Gastrocnemius medialis (tissue), 4 donors: ENCODE measurements at regions not wholly inside any gene's neighbourhood (a gene's known extent, or its start where the extent isn't known, plus 50 kb on each side); places are given as distances from the start of the nearest gene placed in this dataset.

Source experiments
- ATAC-seq, 2 donors: fragments of 150-250 bp; one replicate each; pipeline ENCODE4 v1.9.1; 2016
- DNase-seq, 2 donors: peaks; one replicate each; pipeline ENCODE4 v3.0.0-alpha.2; 2019
- H3K27ac ChIP-seq, 4 donors: fragments of 200-600 bp; sonication (generic); 1 replicate in 1 of 4; 2 replicates in 3 of 4; pipeline ENCODE4 v1.5.1; 2016 to 2018; ENCODE audit warnings: mild to moderate bottlenecking in 2 of 4, moderate library complexity in 1 of 4
- H3K27me3 ChIP-seq, 3 donors: fragments of 200-600 bp; sonication (generic) in 2 of 3; 1 replicate in 1 of 3; 2 replicates in 2 of 3; pipeline versions ENCODE4 v1.5.1 to v1.6.0; 2016 to 2019; ENCODE audit warnings: mild to moderate bottlenecking in 1 of 3, moderate library complexity in 1 of 3
- H3K36me3 ChIP-seq, 2 donors: fragments of 200-600 bp; sonication (generic) in 1 of 2; one replicate each; pipeline ENCODE4 v1.5.1; 2017 to 2018
- H3K4me1 ChIP-seq, 2 donors: fragments of 200-600 bp; sonication (generic) in 1 of 2; one replicate each; pipeline ENCODE4 v1.5.1; 2016 to 2017; ENCODE audit warnings: mild to moderate bottlenecking in 2 of 2
- H3K4me3 ChIP-seq, 4 donors: fragments of 200-600 bp; sonication (generic) in 3 of 4; 1 replicate in 1 of 4; 2 replicates in 3 of 4; pipeline ENCODE4 v1.5.1; 2016 to 2019; ENCODE audit warnings: mild to moderate bottlenecking in 2 of 4
- H3K9me3 ChIP-seq, 3 donors: fragments of 200-600 bp; sonication (generic) in 2 of 3; 1 replicate in 1 of 3; 2 replicates in 2 of 3; pipeline ENCODE4 v1.5.1; 2016 to 2019
- CTCF ChIP-seq, 5 experiments: fragments of 450-650 bp in 3 of 5; fragments of 200-600 bp in 2 of 5; sonication (generic) in 2 of 5; IDR thresholded peaks in 4 of 5; conservative IDR thresholded peaks in 1 of 5; 1 replicate in 4 of 5; 2 replicates in 1 of 5; pipeline ENCODE4 v1.5.1; 2016 to 2019; ENCODE audit warnings: antibody characterized with exemption in 5 of 5, mild to moderate bottlenecking in 3 of 5, moderate library complexity in 3 of 5
- POLR2A ChIP-seq, 2 donors: fragments of 450-650 bp; IDR thresholded peaks; one replicate each; pipeline ENCODE4 v1.6.1; 2017; ENCODE audit warnings: antibody characterized with exemption in 2 of 2, mild to moderate bottlenecking in 2 of 2, moderate library complexity in 2 of 2
- in situ Hi-C, 4 donors: fragments of 200-750 bp; cut with MboI; loops; one replicate each; pipeline versions ENCODE4 v1.15.0 to v1.8.0; 2017; ENCODE audit warnings: low sequenced_read_pairs in 4 of 4
- intact Hi-C: fragments of 100-400 bp; cut with DNase I; formaldehyde crosslinking; loops from one replicate; pipeline ENCODE4 v1.15.1; 2023; ENCODE audit warnings: low total_unique reads

- no peaks in the 10 kb centered on the region for H3K36me3 ChIP-seq
- in situ Hi-C loops, result no loop called here
- intact Hi-C loops, result no loop called here
- no peaks in the 10 kb centered on the region for H3K4me1 ChIP-seq
- no peak overlapping the region for H3K4me3 ChIP-seq
- no peaks in the 10 kb centered on the region for H3K27me3 ChIP-seq
- H3K9me3 ChIP-seq, result no peaks in the 10 kb centered on the region
- ATAC-seq (no peak), DNase-seq (no peak)
- H3K27ac ChIP-seq, result no peak overlapping the region
- TF ChIP-seq CTCF (IDR thresholded peaks at IDR 0.05 in 4 of 5, conservative IDR thresholded peaks at IDR 0.05 in 1 of 5), result no peak
- no peak for TF ChIP-seq POLR2A (IDR thresholded peaks at IDR 0.05)
Observed at GRCh38 chr13:47148543-47148942, 251.7 kb upstream of the HTR2A start.

- Histone ChIP-seq H3K4me1 (no peaks in the 10 kb centered on the region), H3K9me3 (no peaks in the 10 kb centered on the region), H3K4me3 (no peak overlapping the region), H3K27me3 (no peaks in the 10 kb centered on the region), H3K27ac (no peak overlapping the region), H3K36me3 (no peaks in the 10 kb centered on the region)
- no peak for DNase-seq
- in situ Hi-C loops, result no loop called here
- ATAC-seq, result no peak
- TF ChIP-seq CTCF (IDR thresholded peaks at IDR 0.05 in 4 of 5, conservative IDR thresholded peaks at IDR 0.05 in 1 of 5) (no peak), POLR2A (IDR thresholded peaks at IDR 0.05) (no peak)
- intact Hi-C loops, result no loop called here
Observed at GRCh38 chr13:47147812-47148119, 250.9 kb upstream of the HTR2A start.

- in situ Hi-C loops, result no loop called here
- H3K9me3 ChIP-seq, result no peaks in the 10 kb centered on the region
- ATAC-seq (no peak), DNase-seq (no peak)
- H3K36me3 ChIP-seq, result no peaks in the 10 kb centered on the region
- intact Hi-C loops, result no loop called here
- TF ChIP-seq POLR2A (IDR thresholded peaks at IDR 0.05) (no peak), CTCF (IDR thresholded peaks at IDR 0.05 in 4 of 5, conservative IDR thresholded peaks at IDR 0.05 in 1 of 5) (no peak)
- no peak overlapping the region for H3K27ac ChIP-seq
- no peaks in the 10 kb centered on the region for H3K4me1 ChIP-seq
- H3K4me3 ChIP-seq, result no peak overlapping the region
- no peaks in the 10 kb centered on the region for H3K27me3 ChIP-seq
Observed at GRCh38 chr13:47146991-47147811, 250.3 kb upstream of the HTR2A start.

GRCh38 chr13:47146136-47146535 lies 249.3 kb upstream of the HTR2A start:
- H3K27me3 ChIP-seq, result no peaks in the 10 kb centered on the region
- H3K36me3 ChIP-seq, result no peaks in the 10 kb centered on the region
- ATAC-seq (no peak), DNase-seq (no peak)
- in situ Hi-C loops, result no loop called here
- H3K4me3 ChIP-seq, result no peak overlapping the region
- TF ChIP-seq POLR2A (IDR thresholded peaks at IDR 0.05), result no peak
- TF ChIP-seq CTCF (IDR thresholded peaks at IDR 0.05 in 4 of 5, conservative IDR thresholded peaks at IDR 0.05 in 1 of 5), result no peak
- intact Hi-C loops, result no loop called here
- H3K9me3 ChIP-seq, result no peaks in the 10 kb centered on the region
- H3K4me1 ChIP-seq, result no peaks in the 10 kb centered on the region
- no peak overlapping the region for H3K27ac ChIP-seq

- Histone ChIP-seq H3K4me1 (no peaks in the 10 kb centered on the region), H3K4me3 (no peak overlapping the region), H3K27ac (no peak overlapping the region), H3K9me3 (no peaks in the 10 kb centered on the region), H3K27me3 (no peaks in the 10 kb centered on the region), H3K36me3 (no peaks in the 10 kb centered on the region)
- TF ChIP-seq CTCF (IDR thresholded peaks at IDR 0.05 in 4 of 5, conservative IDR thresholded peaks at IDR 0.05 in 1 of 5), result no peak
- TF ChIP-seq POLR2A (IDR thresholded peaks at IDR 0.05), result no peak
- ATAC-seq, result no peak
- intact Hi-C loops (no loop called here), in situ Hi-C loops (no loop called here)
- DNase-seq, result no peak
Observed at GRCh38 chr13:47144782-47145181, 247.9 kb upstream of the HTR2A start.
